ENCODE measurements at regions not wholly inside any gene's neighbourhood (a gene's known extent, or its start where the extent isn't known, plus 50 kb on each side); places are given as distances from the start of the nearest gene placed in this dataset.

DNA sequence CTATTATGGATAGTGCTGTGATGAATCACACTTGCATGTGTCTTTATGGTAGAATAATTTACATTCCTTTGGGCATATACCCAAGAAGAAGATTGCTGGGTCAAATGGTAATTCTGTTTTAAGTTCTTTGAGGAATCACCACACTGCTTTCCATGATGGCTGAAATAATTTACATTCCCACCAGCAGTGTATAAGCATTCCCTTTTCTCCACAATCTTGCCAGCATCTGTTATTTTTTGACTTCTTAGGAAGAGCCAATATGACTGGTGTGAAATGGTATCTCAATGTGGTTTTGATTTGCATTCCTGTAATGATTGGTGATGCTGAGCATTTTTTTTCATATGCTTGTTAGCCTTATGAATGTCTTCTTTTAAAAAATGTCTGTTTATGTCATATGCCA is 1120.2 kb downstream of the ARAP2 start:
- no peak overlapping the region for H3K4me3 ChIP-seq (ENCODE audit: extremely low read depth in 1 of 4, insufficient read depth in 2 of 4, low read depth in 3 of 4, low read length in 4 of 4)
- no peak overlapping the region for H3K4ac ChIP-seq (replicated peaks; ENCODE audit: insufficient read length, low read depth, low read length)
- POLR2A ChIA-PET (ENCODE audit: partially characterized antibody) = no interaction called here

More for the DNA sequence above, 1120.2 kb downstream of the ARAP2 start:
- Histone ChIP-seq H4K91ac (replicated peaks; ENCODE audit: insufficient read length, low read length) (no peak overlapping the region), H3K27ac (ENCODE audit: low read depth, low read length) (no peak overlapping the region), H3K23ac (ENCODE audit: insufficient read length) (no peak overlapping the region), H3K4me1 (replicated peaks in 1 of 4; ENCODE audit: control insufficient read depth in 3 of 4, insufficient read depth in 4 of 4, low read length in 3 of 4) (no peaks in the 10 kb centered on the region), H2BK120ac (replicated peaks; ENCODE audit: low read depth, low read length) (no peak overlapping the region), H3K36me3 (ENCODE audit: control insufficient read depth in 2 of 4, insufficient read depth in 4 of 4, low read length in 3 of 4) (no peaks in the 10 kb centered on the region), H2BK20ac (ENCODE audit: low read length) (no peak overlapping the region), H3K14ac (ENCODE audit: insufficient read length) (no peak overlapping the region), H3K23me2 (ENCODE audit: low read depth, low read length) (no peaks in the 10 kb centered on the region), H3K27me3 (replicated peaks in 1 of 4; ENCODE audit: control insufficient read depth in 3 of 4, extremely low read depth in 1 of 4, insufficient read depth in 3 of 4, low read length in 3 of 4) (no peaks in the 10 kb centered on the region), H2BK12ac (ENCODE audit: low read depth, low read length) (no peak overlapping the region), H2BK15ac (ENCODE audit: low read length) (no peak overlapping the region), H3K79me2 (ENCODE audit: control insufficient read depth in 1 of 2, insufficient read depth in 2 of 2, low read length in 2 of 2) (no peaks in the 10 kb centered on the region), H2BK5ac (ENCODE audit: low read depth, low read length) (no peak overlapping the region), H2AK5ac (ENCODE audit: low read depth, low read length) (no peak overlapping the region), H4K20me1 (replicated peaks in 1 of 2; ENCODE audit: control insufficient read depth in 1 of 2, insufficient read depth in 2 of 2, low read length in 2 of 2) (no peaks in the 10 kb centered on the region), H2AFZ (ENCODE audit: low read length) (no peak overlapping the region), H3K9me3 (ENCODE audit: insufficient read depth in 2 of 2, low read depth in 1 of 2, low read length in 1 of 2) (no peaks in the 10 kb centered on the region), H3K56ac (replicated peaks; ENCODE audit: insufficient read length, low read depth, low read length) (no peak overlapping the region), H3K9ac (replicated peaks in 1 of 4; ENCODE audit: extremely low read depth in 1 of 4, low read depth in 3 of 4, low read length in 3 of 4) (no peak overlapping the region), H4K8ac (ENCODE audit: extremely low read depth, insufficient read depth, low read length) (no peak overlapping the region), H3K79me1 (ENCODE audit: low read depth, low read length) (no peaks in the 10 kb centered on the region), H3K18ac (ENCODE audit: extremely low read depth, low read length) (no peak overlapping the region), H3K4me2 (ENCODE audit: insufficient read depth in 1 of 2, low read depth in 2 of 2, low read length in 2 of 2) (no peak overlapping the region), H4K5ac (ENCODE audit: insufficient read length, low read depth, low read length) (no peak overlapping the region)
- TF ChIP-seq GTF2F1 (IDR thresholded peaks at IDR 0.05; ENCODE audit: borderline replicate concordance, low read depth, low read length) (no peak), MAFK (IDR thresholded peaks at IDR 0.05; ENCODE audit: low read depth, low read length) (no peak), POU5F1 (IDR thresholded peaks at IDR 0.05; ENCODE audit: low read depth, low read length) (no peak), SRF (IDR thresholded peaks at IDR 0.05; ENCODE audit: low read depth, low read length) (no peak), RFX5 (IDR thresholded peaks at IDR 0.05; ENCODE audit: borderline replicate concordance, low read depth, low read length) (no peak), EP300 (IDR thresholded peaks at IDR 0.05; ENCODE audit: borderline replicate concordance in 1 of 2, low read depth in 2 of 2, low read length in 2 of 2) (no peak), JUND (IDR thresholded peaks at IDR 0.05; ENCODE audit: low read length) (no peak), SIN3A (conservative IDR thresholded peaks at IDR 0.05 in 1 of 2, IDR thresholded peaks at IDR 0.05 in 1 of 2; ENCODE audit: low read depth in 1 of 2, low read length in 2 of 2) (no peak), CBX5 (IDR thresholded peaks at IDR 0.05; ENCODE audit: low read depth, low read length) (no peak), EZH2 (IDR thresholded peaks at IDR 0.05; ENCODE audit: low read depth, low read length, severe bottlenecking) (no peak), SUZ12 (IDR thresholded peaks at IDR 0.05; ENCODE audit: low read length) (no peak), POLR2AphosphoS5 (IDR thresholded peaks at IDR 0.05; ENCODE audit: low read depth, low read length) (no peak)
- TF ChIP-seq, protein P1, sequence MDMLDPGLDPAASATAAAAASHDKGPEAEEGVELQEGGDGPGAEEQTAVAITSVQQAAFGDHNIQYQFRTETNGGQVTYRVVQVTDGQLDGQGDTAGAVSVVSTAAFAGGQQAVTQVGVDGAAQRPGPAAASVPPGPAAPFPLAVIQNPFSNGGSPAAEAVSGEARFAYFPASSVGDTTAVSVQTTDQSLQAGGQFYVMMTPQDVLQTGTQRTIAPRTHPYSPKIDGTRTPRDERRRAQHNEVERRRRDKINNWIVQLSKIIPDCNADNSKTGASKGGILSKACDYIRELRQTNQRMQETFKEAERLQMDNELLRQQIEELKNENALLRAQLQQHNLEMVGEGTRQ (IDR thresholded peaks at IDR 0.05; ENCODE audit: low read length) = no peak
- CTCF ChIA-PET (ENCODE audit: partially characterized antibody) = interaction anchor here (1.2 kb wide), 1 partner anchor 9 kb away, joined by 3 read pairs; no protein-coding TSS in a partner anchor
- no peak for FAIRE-seq
- no peak for DNase-seq (ENCODE audit: low read depth in 1 of 2, low spot score in 2 of 2)
